K562 (cell line): ENCODE measurements at regions not wholly inside any gene's neighbourhood (a gene's known extent, or its start where the extent isn't known, plus 50 kb on each side); places are given as distances from the start of the nearest gene placed in this dataset.

Source experiments
- ATAC-seq: fragments of 200-7000 bp; cut with Tn5 transposase; 3 replicates; pipeline ENCODE4 v1.9.1; 2020; ENCODE audit warnings: moderate library complexity
- BruUV-seq: library from RNA; stranded (reverse); fragments of 400-500 nt; replicated peaks from 2 replicates; lab custom pipeline; 2021; lab: Mats Ljungman, UMichigan
- CTCF ChIA-PET: fragments of 300-600 bp; formaldehyde crosslinking; extraction: SDS; loops from one replicate; lab custom pipeline; 2021; ENCODE audit warnings: low intra/inter-chr PET ratio; lab: Yijun Ruan, JAX
- POLR2A ChIA-PET: fragments of 300-600, 350-650 bp; sonication (Branson Sonifier 250); formaldehyde crosslinking; extraction: SDS; loops from one replicate; lab custom pipeline; 2021; ENCODE audit warnings: antibody characterized with exemption, inconsistent platforms; lab: Yijun Ruan, JAX
- DNase-seq, 4 experiments: peaks; one replicate each; pipeline versions ENCODE4 v3.0.0 to v3.0.0-alpha.2; 2011 to 2018; ENCODE audit warnings: low spot score in 3 of 4, mixed read lengths in 3 of 4; ENCODE audit errors: extremely low read depth in 1 of 4
- FAIRE-seq: peaks from 2 replicates; lab custom pipeline; 2011; peaks lifted over from hg19 to GRCh38; lab: Jason Lieb, UNC
- H2AFZ ChIP-seq: 2 replicates; pipeline ENCODE4 v1.6.0; 2011; ENCODE audit warnings: low read depth, low read length, control low read depth, inconsistent platforms
- H3K27ac ChIP-seq: fragments of 200-600 bp; 3 replicates; pipeline ENCODE4 v1.8.0; 2011; ENCODE audit warnings: low read depth, mild to moderate bottlenecking, control low read depth, inconsistent platforms, low read length, moderate library complexity, mixed read lengths; ENCODE audit errors: extremely low read depth
- H3K27me3 ChIP-seq, 2 experiments: fragments of 300-600 bp in 1 of 2; 2 replicates in 1 of 2; 3 replicates in 1 of 2; pipeline versions ENCODE4 v1.6.0 to v1.8.0; 2011; ENCODE audit warnings: inconsistent platforms in 2 of 2, low read length in 2 of 2, mild to moderate bottlenecking in 1 of 2, mixed read lengths in 1 of 2, moderate library complexity in 1 of 2; ENCODE audit not compliant: control insufficient read depth in 2 of 2, insufficient read depth in 2 of 2
- H3K36me3 ChIP-seq: fragments of 300-600 bp; 3 replicates; pipeline ENCODE4 v1.8.0; 2011; ENCODE audit warnings: mild to moderate bottlenecking, low read length, inconsistent platforms; ENCODE audit not compliant: control insufficient read depth, insufficient read depth
- H3K4me1 ChIP-seq, 2 experiments: fragments of 200-600 bp in 1 of 2; replicated peaks in 1 of 2; 2 replicates in 1 of 2; 3 replicates in 1 of 2; pipeline versions ENCODE4 v1.5.1 to v1.8.0; 2011; ENCODE audit warnings: inconsistent platforms in 2 of 2, low read length in 2 of 2, mild to moderate bottlenecking in 1 of 2, mixed read lengths in 1 of 2, moderate library complexity in 1 of 2; ENCODE audit not compliant: control insufficient read depth in 2 of 2, insufficient read depth in 2 of 2
- H3K4me2 ChIP-seq: 2 replicates; pipeline ENCODE4 v1.6.1; 2011; ENCODE audit warnings: low read length, control low read depth, inconsistent platforms, mixed read lengths; ENCODE audit not compliant: insufficient read depth
- H3K4me3 ChIP-seq: fragments of 200-600 bp; sonication (generic), shearing (Covaris generic); 2 replicates; pipeline ENCODE4 v1.5.1; 2016; ENCODE audit warnings: control low read depth, inconsistent platforms
- H3K79me2 ChIP-seq: fragments of 200-600 bp; 3 replicates; pipeline ENCODE4 v1.8.0; 2011; ENCODE audit warnings: low read length, inconsistent platforms; ENCODE audit not compliant: control insufficient read depth, insufficient read depth
- H3K9ac ChIP-seq, 2 experiments: 2 replicates each; pipeline versions ENCODE4 v1.6.0 to v1.6.1; 2011; ENCODE audit warnings: low read depth in 2 of 2, low read length in 2 of 2, control low read depth in 1 of 2, inconsistent platforms in 1 of 2, mild to moderate bottlenecking in 1 of 2, mixed read lengths in 1 of 2; ENCODE audit not compliant: insufficient read depth in 1 of 2
- H3K9me1 ChIP-seq: one replicate; pipeline ENCODE4 v1.6.0; 2011; ENCODE audit warnings: inconsistent platforms, mild to moderate bottlenecking, low read length, moderate library complexity; ENCODE audit not compliant: control insufficient read depth, insufficient read depth
- H3K9me3 ChIP-seq: replicated peaks from 2 replicates; pipeline ENCODE4 v1.5.1; 2011; ENCODE audit warnings: low read depth, low read length, inconsistent platforms; ENCODE audit not compliant: control insufficient read depth, insufficient read depth
- H4K20me1 ChIP-seq: replicated peaks from 2 replicates; pipeline ENCODE4 v1.6.1; 2011; ENCODE audit warnings: low read length, inconsistent platforms, mixed read lengths; ENCODE audit not compliant: control insufficient read depth, insufficient read depth
- DPF2 ChIP-seq: fragments of 450-650 bp; IDR thresholded peaks from 2 replicates; pipeline ENCODE4 v1.6.1; 2016
- EGR1 ChIP-seq: fragments of 450-650 bp; conservative IDR thresholded peaks from 2 replicates; pipeline ENCODE4 v1.6.1; 2017; ENCODE audit warnings: mild to moderate bottlenecking
- KDM2B ChIP-seq: fragments of 250-450 bp; sonication (Bioruptor Pico); IDR thresholded peaks from 2 replicates; pipeline ENCODE4 v1.8.0; 2021; ENCODE audit warnings: mild to moderate bottlenecking, moderate library complexity
- MCM2 ChIP-seq: fragments of 450-650 bp; IDR thresholded peaks from 2 replicates; pipeline ENCODE4 v1.6.1; 2017; ENCODE audit warnings: low read depth, mild to moderate bottlenecking
- NCOR1 ChIP-seq: fragments of 450-650 bp; IDR thresholded peaks from 2 replicates; pipeline ENCODE4 v1.6.1; 2016; ENCODE audit warnings: mild to moderate bottlenecking, moderate library complexity
- PKNOX1 ChIP-seq: fragments of 450-650 bp; IDR thresholded peaks from 2 replicates; pipeline ENCODE4 v1.6.1; 2016
- SNIP1 ChIP-seq: fragments of 450-650 bp; IDR thresholded peaks from 2 replicates; pipeline ENCODE4 v1.7.1; 2017; ENCODE audit warnings: low read depth, mild to moderate bottlenecking
- ZNF354B ChIP-seq: fragments of 250-450 bp; sonication (Bioruptor Pico); IDR thresholded peaks from 2 replicates; pipeline ENCODE4 v1.4.0; 2020
- ZSCAN32 ChIP-seq: fragments of 450-650 bp; formaldehyde crosslinking; IDR thresholded peaks from 2 replicates; pipeline ENCODE4 v1.4.0; 2020; ENCODE audit warnings: mild to moderate bottlenecking, moderate library complexity
- WGBS: fragments of 100-300 bp; shearing (Covaris generic); methylation state at CpG from one replicate; pipeline ENCODE4 v1.1.6; 2016; ENCODE audit warnings: low coverage, mixed read lengths; ENCODE audit not compliant: insufficient coverage; ENCODE audit errors: missing lambda C conversion rate; 5-methylcytosine and 5-hydroxymethylcytosine counted together
- in situ Hi-C: fragments of 300-500 bp; cut with MboI; formaldehyde crosslinking; loops from 4 replicates; pipeline ENCODE4 v1.15.0; 2018; ENCODE audit warnings: inconsistent platforms, mixed read lengths
- intact Hi-C: fragments of 100-400 bp; cut with micrococcal nuclease; formaldehyde crosslinking; loops from 2 replicates; pipeline ENCODE4 v1.14.2; 2022

- Histone ChIP-seq H3K9ac (no peak overlapping the region), H3K4me3 (no peak overlapping the region), H2AFZ (no peak overlapping the region), H3K27ac (no peak overlapping the region), H4K20me1 (no peaks in the 10 kb centered on the region), H3K36me3 (no peaks in the 10 kb centered on the region), H3K9me1 (no peaks in the 10 kb centered on the region), H3K4me2 (no peak overlapping the region), H3K9me3 (no peaks in the 10 kb centered on the region), H3K27me3 (peaks cover 11 to 22% of the 10 kb centered on the region in 2 experiments; a peak in 3 of 5 replicates), H3K79me2 (no peaks in the 10 kb centered on the region), H3K4me1 (0 out of 5 replicates have a peak, but pooled peaks cover 0 to under 1% of the 10 kb centered on the region in 2 experiments)
- in situ Hi-C loops = no loop called here
- WGBS = 9% methylated on average over 12 of the region's 12 CpGs
- ChIA-PET CTCF (no interaction called here), POLR2A (no interaction called here)
- FAIRE-seq (no peak), ATAC-seq (no peak), DNase-seq (no peak)
- intact Hi-C loops = no loop called here
- no TSS peak for BruUV-seq
- no peak for TF ChIP-seq NCOR1
- TF ChIP-seq KDM2B = no peak
- TF ChIP-seq SNIP1 = no peak
- TF ChIP-seq EGR1 = no peak
- TF ChIP-seq ZSCAN32 (CRISPR knock-in tag) = no peak
- TF ChIP-seq PKNOX1 = no peak
- TF ChIP-seq MCM2 = no peak
- no peak for TF ChIP-seq ZNF354B (CRISPR knock-in tag)
- TF ChIP-seq DPF2 = no peak
- TF ChIP-seq, all 486 proteins: peak for 0
Observed at GRCh38 chr6:169315830-169316614, 62.4 kb upstream of the THBS2 start.
